WTC11 (cell line): ENCODE measurements at regions not wholly inside any gene's neighbourhood (a gene's known extent, or its start where the extent isn't known, plus 50 kb on each side); places are given as distances from the start of the nearest gene placed in this dataset.

Experiments used
- MAX ChIP-seq: sonication (generic); formaldehyde crosslinking; IDR thresholded peaks from 2 replicates; pipeline ENCODE4 v1.8.0; 2022; ENCODE audit warnings: mild to moderate bottlenecking, missing genetic modification reagents
- TF ChIP-seq, protein P1 (sequence below): fragments of 200-600 bp; IDR thresholded peaks from 2 replicates; pipeline ENCODE4 v1.8.0; 2022; ENCODE audit warnings: antibody characterized with exemption

- TF ChIP-seq, protein P1, sequence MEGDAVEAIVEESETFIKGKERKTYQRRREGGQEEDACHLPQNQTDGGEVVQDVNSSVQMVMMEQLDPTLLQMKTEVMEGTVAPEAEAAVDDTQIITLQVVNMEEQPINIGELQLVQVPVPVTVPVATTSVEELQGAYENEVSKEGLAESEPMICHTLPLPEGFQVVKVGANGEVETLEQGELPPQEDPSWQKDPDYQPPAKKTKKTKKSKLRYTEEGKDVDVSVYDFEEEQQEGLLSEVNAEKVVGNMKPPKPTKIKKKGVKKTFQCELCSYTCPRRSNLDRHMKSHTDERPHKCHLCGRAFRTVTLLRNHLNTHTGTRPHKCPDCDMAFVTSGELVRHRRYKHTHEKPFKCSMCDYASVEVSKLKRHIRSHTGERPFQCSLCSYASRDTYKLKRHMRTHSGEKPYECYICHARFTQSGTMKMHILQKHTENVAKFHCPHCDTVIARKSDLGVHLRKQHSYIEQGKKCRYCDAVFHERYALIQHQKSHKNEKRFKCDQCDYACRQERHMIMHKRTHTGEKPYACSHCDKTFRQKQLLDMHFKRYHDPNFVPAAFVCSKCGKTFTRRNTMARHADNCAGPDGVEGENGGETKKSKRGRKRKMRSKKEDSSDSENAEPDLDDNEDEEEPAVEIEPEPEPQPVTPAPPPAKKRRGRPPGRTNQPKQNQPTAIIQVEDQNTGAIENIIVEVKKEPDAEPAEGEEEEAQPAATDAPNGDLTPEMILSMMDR, result no peak
- no peak for TF ChIP-seq MAX
Measured at GRCh38 chr10:52451817-52452216, 137.7 kb downstream of the DKK1 start.
